ENCODE measurements at regions not wholly inside any gene's neighbourhood (a gene's known extent, or its start where the extent isn't known, plus 50 kb on each side); places are given as distances from the start of the nearest gene placed in this dataset.
A peak's percentile ranks its signal among the peaks of the same experiment; 100 is the strongest.

GRCh38 chr6:71209206-71209605, 79.4 kb upstream of the OGFRL1 start:
- no peak for TF ChIP-seq CTCF (IDR thresholded peaks at IDR 0.05; ENCODE audit: insufficient read depth, low read depth, low read length)
- H3K4me3 ChIP-seq (ENCODE audit: low read depth, low read length) = no peak overlapping the region
- no peak for DNase-seq (ENCODE audit: low read depth)

DNA sequence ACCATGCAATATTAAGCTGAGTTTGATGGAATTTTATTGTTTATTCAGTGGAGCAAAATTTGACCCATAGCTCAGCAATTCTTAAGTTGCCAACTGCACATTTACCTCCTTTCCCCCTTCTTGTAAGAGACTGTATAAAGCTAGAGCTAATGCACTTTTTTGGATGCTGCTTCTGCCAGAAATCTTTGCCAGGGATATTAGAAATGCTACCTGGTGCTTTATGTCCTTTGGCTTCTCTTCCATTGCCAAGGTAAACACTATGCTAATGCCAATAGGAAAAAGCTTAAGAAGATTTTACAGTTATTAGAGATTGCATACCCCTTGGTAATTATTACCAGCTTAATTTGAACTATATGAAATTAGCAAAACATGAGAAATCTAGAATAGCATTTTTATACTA, 79.0 kb upstream of the OGFRL1 start:
- DNase-seq (ENCODE audit: low read depth) = no peak
- TF ChIP-seq CTCF (IDR thresholded peaks at IDR 0.05; ENCODE audit: insufficient read depth, low read depth, low read length) = no peak
- no peak overlapping the region for H3K4me3 ChIP-seq (ENCODE audit: low read depth, low read length)

DNA sequence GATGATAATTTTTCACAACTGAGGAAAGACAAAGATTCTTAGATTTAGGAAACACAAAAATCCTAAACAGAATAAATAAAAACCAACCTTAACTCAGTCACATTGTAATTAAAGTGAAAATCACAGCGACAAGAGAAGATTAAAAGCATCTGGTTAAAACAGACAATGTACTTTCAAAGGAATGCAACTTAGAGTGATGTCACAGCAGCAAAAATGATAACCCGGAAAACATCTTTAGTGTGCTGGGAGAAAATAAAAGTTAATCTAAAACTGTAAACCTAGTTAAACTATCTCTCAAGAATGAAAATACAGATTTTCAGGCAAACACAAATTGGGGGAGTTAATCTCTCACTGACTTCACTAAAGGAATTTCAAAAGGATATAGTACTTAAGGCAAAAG, 76.8 kb upstream of the OGFRL1 start:
- H3K4me3 ChIP-seq (ENCODE audit: low read depth, low read length) = no peak overlapping the region
- peak; percentile 68 for DNase-seq (ENCODE audit: low read depth)
- TF ChIP-seq CTCF (IDR thresholded peaks at IDR 0.05; ENCODE audit: insufficient read depth, low read depth, low read length) = no peak

DNA sequence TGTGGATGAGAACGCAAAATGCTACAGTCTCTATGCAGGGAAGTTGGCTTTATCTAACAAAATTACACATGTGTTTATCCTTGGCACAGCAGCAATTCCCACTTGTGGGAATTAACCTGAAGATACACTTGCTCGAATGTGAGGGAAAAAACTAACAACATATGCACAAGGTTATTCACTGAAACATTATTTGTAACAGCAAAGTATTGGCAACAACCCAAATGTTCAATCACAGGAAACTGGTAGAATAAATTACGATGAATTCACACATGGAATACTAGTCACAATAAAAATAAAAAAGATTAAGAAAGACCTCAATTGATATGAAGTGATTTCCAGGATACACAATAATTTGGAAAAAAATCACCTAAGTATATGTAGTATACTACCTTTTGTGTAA, 68.1 kb upstream of the OGFRL1 start:
- no peak overlapping the region for H3K4me3 ChIP-seq (ENCODE audit: low read depth, low read length)

GRCh38 chr6:71222671-71223070, 65.9 kb upstream of the OGFRL1 start:
- no peak for TF ChIP-seq CTCF (IDR thresholded peaks at IDR 0.05; ENCODE audit: insufficient read depth, low read depth, low read length)
- no peak for DNase-seq (ENCODE audit: low read depth)
- H3K4me3 ChIP-seq (ENCODE audit: low read depth, low read length) = no peak overlapping the region

More for the DNA sequence above, 68.1 kb upstream of the OGFRL1 start:
- no peak for TF ChIP-seq CTCF (IDR thresholded peaks at IDR 0.05; ENCODE audit: insufficient read depth, low read depth, low read length)
- no peak for DNase-seq (ENCODE audit: low read depth)

- no peak for DNase-seq (ENCODE audit: low read depth)
- TF ChIP-seq CTCF (IDR thresholded peaks at IDR 0.05; ENCODE audit: insufficient read depth, low read depth, low read length) = no peak
These were observed 64.6 kb upstream of the OGFRL1 start for GRCh38 chr6:71224011-71224410.

DNA sequence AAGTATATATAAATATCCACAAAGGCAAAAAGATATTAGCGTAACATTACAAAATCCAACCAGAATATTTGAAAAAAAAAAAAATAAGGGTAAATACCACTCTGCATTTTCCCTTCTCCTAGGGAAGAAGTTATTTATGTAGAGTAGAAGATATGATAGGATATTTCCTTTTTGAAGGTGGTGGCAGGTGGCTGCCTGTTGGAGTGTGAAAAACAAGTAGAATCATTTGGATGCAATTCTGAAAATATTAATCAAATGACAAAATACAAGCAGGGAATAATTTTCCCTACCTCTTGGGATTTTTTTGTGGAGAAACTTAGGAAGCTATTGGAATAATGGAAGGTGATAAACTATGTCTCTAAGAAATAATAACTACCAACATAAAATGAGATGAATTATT, 62.5 kb upstream of the OGFRL1 start:
- DNase-seq (ENCODE audit: low read depth) = no peak
- no peak for TF ChIP-seq CTCF (IDR thresholded peaks at IDR 0.05; ENCODE audit: insufficient read depth, low read depth, low read length)

More at GRCh38 chr6:71224011-71224410, 64.6 kb upstream of the OGFRL1 start:
- no peak overlapping the region for H3K4me3 ChIP-seq (ENCODE audit: low read depth, low read length)

More for the DNA sequence above, 62.5 kb upstream of the OGFRL1 start:
- no peak overlapping the region for H3K4me3 ChIP-seq (ENCODE audit: low read depth, low read length)
